Left lung (tissue), 4 donors: ENCODE measurements at regions not wholly inside any gene's neighbourhood (a gene's known extent, or its start where the extent isn't known, plus 50 kb on each side); places are given as distances from the start of the nearest gene placed in this dataset.

ENCODE experiments used
- ATAC-seq: fragments of 200-7000 bp; cut with Tn5 transposase; one replicate; pipeline ENCODE4 v1.9.1; 2020; ENCODE audit warnings: moderate library complexity
- DNase-seq, 4 donors: peaks; one replicate each; pipeline ENCODE4 v3.0.0-alpha.2; 2013 to 2020
- H3K27ac ChIP-seq, 2 donors: fragments of 200-600 bp; sonication (generic) in 1 of 2; one replicate each; pipeline versions ENCODE4 v1.5.0 to v1.8.0; 2020 to 2021
- H3K27me3 ChIP-seq, 2 donors: fragments of 200-600 bp; sonication (generic) in 1 of 2; one replicate each; pipeline versions ENCODE4 v1.5.0 to v1.8.0; 2020 to 2021
- H3K36me3 ChIP-seq, 2 donors: fragments of 200-600 bp; sonication (generic) in 1 of 2; one replicate each; pipeline versions ENCODE4 v1.5.0 to v1.8.0; 2020 to 2021
- H3K4me1 ChIP-seq, 2 donors: fragments of 200-600 bp; one replicate each; pipeline ENCODE4 v1.8.0; 2021
- H3K4me3 ChIP-seq, 2 donors: fragments of 200-600 bp; sonication (generic) in 1 of 2; one replicate each; pipeline versions ENCODE4 v1.5.0 to v1.8.0; 2020 to 2021; ENCODE audit warnings: mild to moderate bottlenecking in 1 of 2
- H3K9me3 ChIP-seq, 2 donors: fragments of 200-600 bp; sonication (generic) in 1 of 2; one replicate each; pipeline versions ENCODE4 v1.5.0 to v1.8.0; 2020 to 2021
- intact Hi-C, 2 donors: fragments of 100-400 bp; cut with DNase I; formaldehyde crosslinking; loops; one replicate each; pipeline versions ENCODE4 v1.11.2 to v1.14.2; 2022
- TF ChIP-seq, protein P1 (sequence below), 2 donors: fragments of 200-600 bp; sonication (generic) in 1 of 2; IDR thresholded peaks; one replicate each; pipeline versions ENCODE4 v1.5.0 to v1.8.0; 2021; ENCODE audit warnings: antibody characterized with exemption in 2 of 2
- donor health status: DM: no; HTN: yes; CAD: no.
- donor health status: DM: no; HTN: no; CAD: no.

DNA sequence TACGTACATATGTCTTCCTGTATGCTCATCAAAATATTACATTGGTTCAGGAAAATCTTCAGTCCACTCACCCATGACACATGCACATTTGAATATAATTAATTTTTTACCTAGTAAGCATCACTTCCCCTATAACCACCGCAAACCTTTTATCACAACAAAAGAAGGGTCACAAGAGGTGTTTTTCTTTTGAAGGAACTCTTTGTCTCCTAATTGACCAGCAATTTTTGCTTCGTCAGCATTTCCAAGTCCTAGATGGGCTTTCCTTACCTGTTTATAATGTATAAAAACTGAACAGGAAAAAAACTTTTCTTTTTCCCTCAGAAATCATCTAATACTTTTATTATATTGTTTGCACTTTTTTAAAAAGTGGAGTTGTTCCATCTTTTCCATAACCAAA, 631.3 kb downstream of the PLA2G4A start:
- DNase-seq, result no peak
- intact Hi-C loops, result no loop called here
- TF ChIP-seq, protein P1, sequence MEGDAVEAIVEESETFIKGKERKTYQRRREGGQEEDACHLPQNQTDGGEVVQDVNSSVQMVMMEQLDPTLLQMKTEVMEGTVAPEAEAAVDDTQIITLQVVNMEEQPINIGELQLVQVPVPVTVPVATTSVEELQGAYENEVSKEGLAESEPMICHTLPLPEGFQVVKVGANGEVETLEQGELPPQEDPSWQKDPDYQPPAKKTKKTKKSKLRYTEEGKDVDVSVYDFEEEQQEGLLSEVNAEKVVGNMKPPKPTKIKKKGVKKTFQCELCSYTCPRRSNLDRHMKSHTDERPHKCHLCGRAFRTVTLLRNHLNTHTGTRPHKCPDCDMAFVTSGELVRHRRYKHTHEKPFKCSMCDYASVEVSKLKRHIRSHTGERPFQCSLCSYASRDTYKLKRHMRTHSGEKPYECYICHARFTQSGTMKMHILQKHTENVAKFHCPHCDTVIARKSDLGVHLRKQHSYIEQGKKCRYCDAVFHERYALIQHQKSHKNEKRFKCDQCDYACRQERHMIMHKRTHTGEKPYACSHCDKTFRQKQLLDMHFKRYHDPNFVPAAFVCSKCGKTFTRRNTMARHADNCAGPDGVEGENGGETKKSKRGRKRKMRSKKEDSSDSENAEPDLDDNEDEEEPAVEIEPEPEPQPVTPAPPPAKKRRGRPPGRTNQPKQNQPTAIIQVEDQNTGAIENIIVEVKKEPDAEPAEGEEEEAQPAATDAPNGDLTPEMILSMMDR (IDR thresholded peaks at IDR 0.05), result no peak
- Histone ChIP-seq H3K27ac (no peak overlapping the region), H3K9me3 (peaks cover 0 to 20% of the 10 kb centered on the region in 2 donors), H3K4me1 (no peaks in the 10 kb centered on the region), H3K4me3 (no peak overlapping the region), H3K36me3 (no peaks in the 10 kb centered on the region), H3K27me3 (no peaks in the 10 kb centered on the region)
- ATAC-seq, result no peak

DNA sequence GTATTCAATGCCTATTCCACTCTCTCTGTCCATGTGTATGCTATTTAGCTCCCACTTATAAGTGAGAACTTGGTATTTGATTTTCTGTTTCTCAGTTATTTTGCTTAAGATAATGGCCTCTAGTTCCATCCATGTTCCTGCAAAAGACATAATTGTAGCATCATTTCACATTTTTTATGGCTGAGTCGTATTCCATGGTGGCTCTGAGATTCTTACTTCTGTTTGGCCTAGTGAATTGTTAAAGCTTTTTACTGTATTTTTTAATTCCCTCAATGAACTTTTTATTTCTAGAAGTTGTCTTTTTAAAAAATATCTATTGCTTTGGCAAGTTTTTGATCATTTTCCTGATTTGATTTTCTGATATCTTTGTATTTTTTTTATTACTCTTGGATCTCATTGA, 635.6 kb downstream of the PLA2G4A start:
- Histone ChIP-seq H3K9me3 (peaks cover 0 to 27% of the 10 kb centered on the region in 2 donors), H3K4me1 (no peaks in the 10 kb centered on the region), H3K36me3 (no peaks in the 10 kb centered on the region), H3K27me3 (no peaks in the 10 kb centered on the region), H3K4me3 (no peak overlapping the region), H3K27ac (no peak overlapping the region)
- DNase-seq (no peak), ATAC-seq (no peak)
- intact Hi-C loops, result no loop called here
- TF ChIP-seq, protein P1 (IDR thresholded peaks at IDR 0.05), result no peak

DNA sequence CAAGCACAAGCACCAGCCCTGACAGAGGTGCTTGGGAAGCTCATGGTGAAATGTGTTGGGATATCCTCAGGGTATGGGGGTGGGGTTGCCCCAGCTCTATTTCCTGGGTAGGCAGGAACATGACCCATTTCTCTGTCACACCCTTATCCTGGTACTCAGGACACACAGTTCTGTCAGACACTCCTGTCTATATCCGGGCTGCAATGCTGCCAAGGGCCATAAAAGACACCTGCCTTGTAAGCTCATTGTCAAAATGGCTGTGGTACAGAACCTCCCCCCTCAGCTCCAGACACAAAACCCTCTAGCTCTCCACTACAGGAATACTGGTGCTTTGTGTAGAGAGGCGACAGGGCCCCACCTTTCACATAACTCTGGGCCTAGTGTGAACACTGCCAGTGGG, 636.7 kb downstream of the PLA2G4A start:
- ATAC-seq (no peak), DNase-seq (no peak)
- Histone ChIP-seq H3K27ac (no peak overlapping the region), H3K36me3 (no peaks in the 10 kb centered on the region), H3K4me1 (no peaks in the 10 kb centered on the region), H3K4me3 (no peak overlapping the region), H3K27me3 (no peaks in the 10 kb centered on the region), H3K9me3 (peaks cover 0 to 27% of the 10 kb centered on the region in 2 donors)
- TF ChIP-seq, protein P1 (IDR thresholded peaks at IDR 0.05), result no peak
- intact Hi-C loops, result no loop called here

DNA sequence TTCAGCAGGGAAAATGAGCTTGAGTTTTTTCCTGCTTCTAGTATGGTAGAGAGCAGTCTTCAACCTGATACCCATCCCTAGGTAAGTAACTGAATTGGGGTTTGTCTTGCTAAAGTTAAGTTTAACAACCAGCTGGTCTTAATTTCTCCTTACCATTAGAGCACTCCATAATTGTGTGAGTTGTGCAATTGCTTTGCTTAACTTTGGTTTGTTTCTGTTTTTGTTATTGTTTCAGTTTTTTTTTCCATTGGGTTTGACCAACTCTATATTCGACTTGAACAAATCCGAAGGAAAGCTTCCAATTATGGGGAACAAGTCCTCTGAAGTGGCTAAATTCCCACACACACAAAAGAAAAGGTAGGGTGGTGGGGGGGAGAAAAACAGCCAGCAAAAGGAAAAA, 641.1 kb downstream of the PLA2G4A start:
- no peaks in the 10 kb centered on the region for H3K4me1 ChIP-seq
- peaks cover 0 to 9% of the 10 kb centered on the region in 2 donors for H3K9me3 ChIP-seq
- H3K36me3 ChIP-seq, result no peaks in the 10 kb centered on the region
- H3K27ac ChIP-seq, result no peak overlapping the region
- no peak for ATAC-seq
- TF ChIP-seq, protein P1 (IDR thresholded peaks at IDR 0.05), result no peak
- H3K27me3 ChIP-seq, result no peaks in the 10 kb centered on the region
- DNase-seq, result no peak
- no peak overlapping the region for H3K4me3 ChIP-seq
- intact Hi-C loops, result no loop called here

DNA sequence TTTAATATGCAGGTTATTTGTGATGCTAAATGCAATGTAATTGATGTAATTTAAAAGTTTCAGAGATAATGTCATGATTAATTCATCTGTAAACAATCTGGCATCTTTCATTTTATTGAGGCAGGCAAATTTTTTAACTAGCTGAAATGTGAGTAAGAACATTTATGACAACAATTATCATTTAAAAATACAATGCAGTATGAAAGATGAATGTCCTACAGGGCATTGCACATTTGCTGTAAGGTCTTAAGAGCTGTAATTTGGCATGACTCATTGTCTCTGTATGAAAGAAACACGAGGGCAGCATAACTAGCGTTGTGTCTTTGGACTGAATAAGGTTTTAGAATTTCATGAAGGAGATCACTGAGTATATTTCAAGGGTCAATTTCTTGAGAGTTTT, 642.8 kb downstream of the PLA2G4A start:
- H3K27me3 ChIP-seq, result no peaks in the 10 kb centered on the region
- H3K4me1 ChIP-seq, result no peaks in the 10 kb centered on the region
- H3K9me3 ChIP-seq, result peaks cover 0 to 2% of the 10 kb centered on the region in 2 donors
- intact Hi-C loops, result no loop called here
- H3K27ac ChIP-seq, result no peak overlapping the region
- H3K4me3 ChIP-seq, result no peak overlapping the region
- TF ChIP-seq, protein P1 (IDR thresholded peaks at IDR 0.05), result no peak
- H3K36me3 ChIP-seq, result no peaks in the 10 kb centered on the region
- DNase-seq, result no peak
- ATAC-seq, result no peak
